GM18907 (cell line): ENCODE measurements at regions not wholly inside any gene's neighbourhood (a gene's known extent, or its start where the extent isn't known, plus 50 kb on each side); places are given as distances from the start of the nearest gene placed in this dataset.
"Not testable (repeated sequence)": the region's sequence is repeated elsewhere in the genome, so short reads cannot be mapped to it uniquely, and the experiment has no call there.

Experiments used
- ATAC-seq: cut with Tn5 transposase; IDR thresholded peaks from one replicate; pipeline ENCODE4 v1.9.1; 2021; ENCODE audit warnings: mild to moderate bottlenecking, moderate library complexity; ENCODE audit not compliant: unreplicated experiment

DNA sequence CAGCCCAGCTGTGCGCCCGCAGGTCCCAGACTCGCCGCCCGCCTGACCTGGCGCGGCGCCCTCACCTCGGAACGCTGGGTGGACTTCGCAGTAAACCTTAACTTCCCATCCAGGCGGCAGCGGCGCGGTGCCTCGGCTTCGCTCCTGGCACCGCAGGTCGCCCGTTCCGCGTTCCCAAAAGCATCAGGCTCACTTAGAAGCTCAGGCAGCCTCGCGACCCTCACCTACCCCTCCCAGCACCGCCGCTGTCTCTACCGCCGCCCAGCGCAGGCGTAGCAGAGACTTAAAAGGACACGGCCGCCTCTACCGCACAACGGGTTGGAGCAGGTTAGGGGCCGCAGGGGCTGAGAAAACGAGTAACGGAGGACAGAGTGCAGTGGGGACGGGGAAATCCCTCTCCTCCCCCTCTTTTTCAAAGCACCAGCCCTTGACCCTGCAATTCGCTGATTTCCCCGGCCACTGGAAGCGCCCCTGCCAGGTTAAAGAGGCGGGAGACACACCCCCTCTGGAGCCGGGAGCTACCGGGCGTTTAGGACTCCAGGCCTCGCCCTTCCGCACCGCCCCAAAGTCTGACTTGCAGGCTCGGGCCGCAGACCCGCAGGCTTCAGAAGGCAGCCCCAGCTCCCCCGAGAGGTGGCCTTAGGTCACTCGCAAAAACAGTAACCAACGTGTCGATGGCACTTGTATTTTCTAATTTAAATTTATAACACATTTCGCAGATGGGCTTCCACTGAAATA, 328.5 kb downstream of the FAM72C start:
- no peak for ATAC-seq

DNA sequence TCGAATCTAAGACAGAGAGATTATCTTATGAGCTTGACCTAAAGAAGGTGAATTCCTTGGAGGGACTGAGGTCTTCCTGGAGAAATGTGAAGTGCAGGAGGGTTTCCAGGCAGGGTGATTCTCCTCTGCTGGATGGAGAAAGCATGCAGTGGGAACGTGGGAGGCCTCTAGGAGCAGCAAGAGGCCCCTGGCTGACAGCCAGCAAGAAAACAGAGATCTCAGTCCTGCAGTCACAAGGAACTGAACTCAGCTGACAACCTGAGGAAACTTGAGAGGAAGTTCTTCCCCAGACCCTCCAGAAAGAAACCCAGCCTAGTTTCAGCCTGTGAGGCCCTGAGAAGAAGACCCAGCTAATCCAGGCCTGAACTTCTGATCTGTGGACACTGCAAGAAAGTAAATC, 345.9 kb downstream of the FAM72C start:
- ATAC-seq, result no peak

DNA sequence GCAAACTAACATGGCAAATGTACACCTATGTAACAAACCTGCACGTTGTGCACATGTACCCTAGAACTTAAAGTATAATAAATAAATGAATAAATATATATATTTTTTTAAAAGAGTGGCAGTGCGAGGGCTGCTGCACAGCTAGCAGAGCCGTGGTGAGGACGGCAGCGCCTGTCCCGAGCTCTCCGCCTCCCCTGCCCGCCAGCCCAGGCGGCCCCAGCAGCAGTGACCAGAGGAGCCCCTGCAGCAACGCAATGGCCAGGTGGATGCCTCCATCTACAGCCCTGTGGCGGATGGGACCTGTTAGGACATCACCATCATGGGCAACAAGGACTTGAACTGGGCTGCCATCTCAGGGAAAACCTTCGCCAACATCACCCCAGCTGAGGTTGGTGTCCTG, 351.9 kb downstream of the FAM72C start:
- no peak for ATAC-seq

DNA sequence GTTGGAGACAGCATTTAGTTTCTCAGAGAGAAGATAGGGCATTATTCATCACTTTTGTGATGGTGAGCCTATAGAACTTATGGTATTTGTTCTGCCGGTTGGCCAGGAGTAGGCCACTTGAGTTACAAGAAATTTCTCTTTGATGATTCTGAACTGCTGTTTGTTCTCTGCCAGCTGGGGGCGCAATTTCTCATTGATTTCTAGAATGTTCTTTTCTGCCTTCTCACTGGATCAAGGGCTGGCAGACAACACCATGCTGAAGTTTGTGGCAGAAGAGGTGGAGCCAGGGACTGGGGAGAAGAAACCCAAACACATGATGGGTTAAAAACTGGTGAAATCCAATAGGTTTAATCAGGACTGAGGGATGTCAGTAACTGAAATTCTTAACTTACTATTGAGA, 360.6 kb downstream of the FAM72C start:
- no peak for ATAC-seq

DNA sequence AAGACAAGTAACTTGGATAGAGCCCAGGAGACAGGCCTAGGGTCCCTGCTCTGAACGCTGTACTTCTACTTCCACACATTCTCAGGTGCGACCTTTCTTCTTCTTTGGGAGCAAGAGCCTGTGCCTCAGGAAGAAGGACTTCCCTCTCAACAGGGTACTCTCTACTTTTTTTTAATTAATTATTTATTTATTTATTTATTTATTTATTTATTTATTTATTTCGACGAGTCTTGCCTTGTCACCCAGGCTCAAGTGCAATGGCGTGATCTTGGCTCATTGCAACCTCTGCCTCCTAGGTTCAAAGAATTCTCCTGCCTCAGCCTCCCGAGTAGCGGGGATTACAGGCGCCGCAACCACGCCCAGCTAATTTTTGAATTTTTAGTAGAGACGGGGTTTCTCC, 361.6 kb downstream of the FAM72C start:
- ATAC-seq, result no peak

DNA sequence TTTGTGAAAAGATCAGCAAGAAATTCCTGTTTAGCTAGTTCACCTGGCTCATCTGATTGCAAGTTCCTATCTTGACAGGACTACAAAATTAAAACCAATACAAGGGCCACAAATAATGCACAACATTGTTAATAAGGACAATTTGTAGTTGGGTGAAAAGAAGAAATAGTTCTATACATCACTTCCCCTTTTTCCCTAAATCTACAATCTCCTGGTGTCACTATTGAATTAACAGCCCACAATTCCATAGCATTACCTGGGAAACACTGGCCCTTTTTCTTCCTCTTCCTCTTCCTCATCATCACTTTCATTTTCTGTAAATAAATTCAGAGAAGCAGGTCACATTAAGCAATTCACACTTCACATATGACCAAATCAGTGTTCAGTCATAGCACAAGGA, 366.9 kb downstream of the FAM72C start:
- no peak for ATAC-seq

DNA sequence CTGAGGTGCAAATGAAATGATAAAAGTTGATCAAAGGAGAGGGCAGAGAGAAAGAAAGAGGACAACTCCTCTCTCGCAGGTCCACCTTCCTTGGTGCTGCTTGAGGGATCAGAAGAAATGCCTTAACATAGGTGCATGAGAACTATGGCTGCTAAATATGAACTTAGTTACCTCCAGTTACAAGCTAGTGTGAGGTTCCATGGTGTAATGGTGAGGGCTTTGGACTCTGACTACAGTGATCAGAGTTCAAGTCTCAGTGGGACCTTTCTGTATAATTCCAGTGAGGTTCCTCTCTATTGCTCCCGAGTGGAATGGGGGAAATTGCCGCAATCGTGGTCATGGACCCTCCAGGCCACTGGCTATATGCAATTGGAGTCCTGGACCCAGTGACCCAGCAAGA, 387.3 kb downstream of the FAM72C start:
- ATAC-seq, result no peak

DNA sequence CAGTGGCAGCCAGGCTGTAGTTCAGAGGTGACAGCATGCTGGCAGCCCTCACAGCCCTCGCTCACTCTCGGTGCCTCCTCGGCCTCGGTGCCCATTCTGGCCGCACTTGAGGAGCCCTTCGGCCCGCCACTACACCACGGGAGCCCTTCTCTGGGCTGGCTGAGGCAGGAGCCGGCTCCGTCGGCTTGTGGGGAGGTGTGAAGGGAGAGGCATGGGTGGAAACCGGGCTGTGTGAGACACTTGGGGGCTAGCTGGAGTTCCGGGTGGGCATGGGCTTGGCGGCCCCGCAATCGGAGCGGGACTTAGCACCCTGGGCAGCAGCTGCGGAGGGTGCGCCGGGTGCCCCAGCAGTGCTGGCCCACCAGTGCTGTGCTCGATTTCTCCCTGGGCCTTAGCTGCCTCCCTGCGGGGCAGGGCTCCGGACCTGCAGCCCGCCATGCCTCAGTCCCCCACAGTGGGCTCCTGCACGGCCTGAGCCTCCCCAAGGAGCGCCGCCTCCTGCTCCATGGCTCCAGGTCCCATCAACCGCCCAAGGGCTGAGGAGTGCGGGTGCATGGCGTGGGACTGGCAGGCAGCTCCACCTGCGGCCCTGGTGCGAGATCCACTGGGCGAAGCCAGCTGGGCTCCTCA, 396.8 kb downstream of the FAM72C start:
- ATAC-seq, result no peak

DNA sequence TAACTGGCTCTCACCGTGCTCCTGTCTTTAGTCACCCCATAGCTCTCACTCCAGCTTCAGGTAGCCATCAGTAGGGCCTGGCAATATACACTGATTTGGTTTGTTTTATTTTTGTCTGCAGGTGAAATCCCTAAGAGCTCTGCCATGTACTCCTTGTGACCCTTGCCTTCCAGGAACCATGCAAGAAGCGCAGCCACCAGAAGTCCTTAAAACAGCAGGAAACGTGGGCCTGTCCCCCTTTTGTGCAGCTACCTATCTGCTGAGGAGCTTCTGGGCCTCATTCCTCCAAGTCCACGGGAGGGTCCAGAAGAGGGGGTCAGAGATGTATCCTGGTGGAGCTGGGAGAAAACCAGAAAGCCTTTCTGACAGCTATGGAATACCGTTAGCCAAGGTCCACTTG, 399.1 kb downstream of the FAM72C start:
- not testable (repeated sequence) for ATAC-seq

DNA sequence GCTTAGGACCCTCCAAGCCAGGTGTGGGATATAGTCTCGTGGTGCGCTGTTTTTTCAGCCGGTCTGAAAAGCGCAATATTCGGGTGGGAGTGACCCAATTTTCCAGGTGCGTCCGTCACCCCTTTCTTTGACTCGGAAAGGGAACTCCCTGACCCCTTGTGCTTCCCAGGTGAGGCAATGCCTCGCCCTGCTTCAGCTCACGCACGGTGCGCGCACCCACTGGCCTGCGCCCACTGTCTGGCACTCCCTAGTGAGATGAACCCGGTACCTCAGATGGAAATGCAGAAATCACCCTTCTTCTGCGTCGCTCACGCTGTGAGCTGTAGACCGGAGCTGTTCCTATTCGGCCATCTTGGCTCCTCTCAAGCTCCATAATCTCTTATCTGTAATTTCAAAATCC, 408.0 kb downstream of the FAM72C start:
- not testable (repeated sequence) for ATAC-seq

DNA sequence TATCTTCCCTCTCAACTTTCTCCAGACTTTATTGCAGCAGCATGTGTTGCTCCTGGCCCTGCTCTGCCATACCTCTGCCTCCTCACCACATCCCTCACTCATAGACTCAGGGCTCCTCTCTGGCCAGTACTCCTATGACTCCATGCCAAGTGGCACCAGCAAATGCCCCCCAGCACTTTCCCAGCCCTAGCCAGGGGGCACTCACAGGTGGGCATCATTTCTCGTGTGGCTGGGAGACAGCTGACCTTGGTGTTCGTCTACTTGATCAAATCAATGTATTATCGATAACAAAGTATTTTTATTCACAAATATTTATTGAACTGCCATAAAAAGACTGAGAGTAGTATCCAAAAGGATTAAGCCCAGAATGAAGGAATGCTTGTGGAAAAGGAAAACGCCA, 418.2 kb downstream of the FAM72C start:
- no peak for ATAC-seq

DNA sequence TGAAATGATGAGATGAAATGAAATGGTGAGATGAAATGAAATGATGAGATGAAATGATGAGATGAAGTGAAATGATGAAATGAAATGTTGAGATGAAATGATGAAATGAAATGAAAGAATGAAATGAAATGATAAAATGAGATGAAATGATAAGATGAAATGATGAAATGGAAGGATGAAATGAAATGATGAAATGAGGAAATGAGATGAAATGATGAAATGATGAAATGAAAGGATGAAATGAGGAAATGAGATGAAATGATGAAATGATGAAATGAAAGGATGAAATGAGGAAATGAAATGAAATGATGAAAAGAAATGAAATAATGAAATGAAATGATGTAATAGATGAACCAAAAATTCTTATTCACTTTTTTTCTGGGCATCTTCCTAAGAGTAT, 467.1 kb downstream of the FAM72C start:
- not testable (repeated sequence) for ATAC-seq

DNA sequence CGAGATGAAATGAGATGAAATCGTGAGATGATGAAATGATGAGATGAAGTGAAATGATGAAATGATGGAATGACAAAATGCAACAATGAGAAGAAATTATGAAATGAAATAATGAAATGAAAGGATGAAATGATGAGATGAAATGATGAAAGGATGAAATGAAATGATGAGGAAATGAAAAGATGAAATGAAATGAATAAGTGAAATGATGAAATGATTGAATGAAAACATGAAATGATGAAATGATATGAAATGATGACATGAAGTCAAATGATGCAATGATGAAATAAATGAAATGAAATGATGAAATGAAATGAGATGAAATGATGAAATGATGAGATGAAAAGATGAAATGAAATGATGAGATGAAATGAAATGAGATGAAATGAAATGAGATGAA, 467.7 kb downstream of the FAM72C start:
- ATAC-seq, result not testable (repeated sequence)

DNA sequence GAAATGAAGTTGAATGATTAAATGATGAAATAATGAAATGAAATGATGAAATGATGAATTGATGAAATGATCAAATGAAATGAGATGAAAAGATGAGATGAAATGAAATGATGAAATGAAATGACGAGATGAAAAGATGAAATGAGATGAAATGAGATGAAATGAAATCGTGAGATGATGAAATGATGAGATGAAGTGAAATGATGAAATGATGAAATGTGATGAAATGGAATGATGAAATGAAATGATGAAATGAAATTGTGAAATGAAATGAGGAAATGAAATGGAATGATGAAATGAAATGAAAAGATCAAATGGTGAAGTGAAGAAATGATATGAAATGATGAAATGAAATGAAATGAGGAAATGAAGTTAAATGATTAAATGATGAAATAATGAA, 468.7 kb downstream of the FAM72C start:
- not testable (repeated sequence) for ATAC-seq

DNA sequence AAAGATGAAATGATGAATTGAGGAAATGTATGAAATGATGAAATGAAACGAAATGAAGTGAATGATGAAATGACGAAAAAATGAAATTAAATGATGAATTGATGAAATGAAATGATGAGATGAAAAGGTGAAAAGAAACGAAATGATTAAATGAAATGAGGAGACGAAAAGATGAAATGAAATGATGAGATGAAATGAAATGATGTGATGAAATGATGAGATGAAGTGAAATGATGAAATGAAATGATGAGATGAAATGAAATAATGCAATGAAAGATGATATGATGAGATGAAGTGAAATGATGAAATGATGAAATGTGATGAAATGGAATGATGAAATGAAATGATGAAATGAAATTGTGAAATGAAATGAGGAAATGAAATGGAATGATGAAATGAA, 469.7 kb downstream of the FAM72C start:
- not testable (repeated sequence) for ATAC-seq

DNA sequence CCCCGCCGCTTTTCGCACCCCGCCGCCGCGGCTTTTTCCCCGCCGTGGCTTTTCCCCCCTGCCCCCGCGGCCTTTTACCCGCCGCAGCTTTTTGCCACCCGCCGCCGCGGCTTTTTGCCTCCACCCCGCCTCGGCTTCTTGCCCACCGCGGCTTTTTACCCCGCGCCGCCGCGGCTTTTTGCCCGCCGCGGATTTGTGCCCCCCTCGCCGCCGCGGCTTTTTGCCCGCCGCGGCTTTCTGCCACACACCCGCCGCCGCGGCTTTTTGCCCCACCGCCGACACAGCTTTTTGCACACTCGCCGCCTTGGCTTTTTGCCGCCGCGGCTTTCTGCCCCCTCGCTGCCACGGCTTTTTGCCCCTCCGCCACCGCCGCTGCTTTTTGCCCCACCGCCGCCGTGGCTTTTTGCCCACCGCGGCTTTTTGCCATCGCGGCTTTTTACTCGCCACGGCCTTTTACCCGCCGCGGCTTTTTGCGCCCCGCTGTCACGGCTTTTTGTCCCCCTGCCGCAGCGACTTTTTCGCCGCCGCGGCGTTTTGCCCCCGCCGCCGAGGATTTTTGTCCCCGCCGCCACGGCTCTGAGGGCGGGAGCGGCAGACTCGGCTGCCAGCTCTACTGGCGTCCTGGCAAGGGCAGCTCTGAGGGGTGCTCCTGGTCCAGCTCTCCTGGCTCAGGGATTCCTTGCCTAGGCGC, 473.6 kb downstream of the FAM72C start:
- ATAC-seq, result not testable (repeated sequence)

DNA sequence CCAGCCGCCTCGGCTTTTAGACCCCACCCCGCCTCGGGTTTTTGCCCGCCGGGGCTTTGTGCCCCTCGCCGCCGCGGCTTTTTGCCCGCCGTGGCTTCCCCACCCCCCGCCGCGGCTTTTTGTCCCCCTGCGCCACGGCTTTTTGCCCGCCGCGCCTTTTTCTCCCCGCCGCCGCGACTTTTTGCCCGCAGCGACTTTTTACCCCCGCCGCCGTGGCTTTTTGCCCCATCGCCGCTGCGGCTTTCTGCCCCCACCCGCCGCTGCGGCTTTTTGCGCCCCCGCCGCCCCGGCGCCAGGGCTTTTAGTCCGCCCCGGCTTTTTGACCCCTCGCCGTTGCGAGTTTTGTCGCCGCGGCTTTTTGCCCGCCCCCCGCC, 474.4 kb downstream of the FAM72C start:
- no peak for ATAC-seq

DNA sequence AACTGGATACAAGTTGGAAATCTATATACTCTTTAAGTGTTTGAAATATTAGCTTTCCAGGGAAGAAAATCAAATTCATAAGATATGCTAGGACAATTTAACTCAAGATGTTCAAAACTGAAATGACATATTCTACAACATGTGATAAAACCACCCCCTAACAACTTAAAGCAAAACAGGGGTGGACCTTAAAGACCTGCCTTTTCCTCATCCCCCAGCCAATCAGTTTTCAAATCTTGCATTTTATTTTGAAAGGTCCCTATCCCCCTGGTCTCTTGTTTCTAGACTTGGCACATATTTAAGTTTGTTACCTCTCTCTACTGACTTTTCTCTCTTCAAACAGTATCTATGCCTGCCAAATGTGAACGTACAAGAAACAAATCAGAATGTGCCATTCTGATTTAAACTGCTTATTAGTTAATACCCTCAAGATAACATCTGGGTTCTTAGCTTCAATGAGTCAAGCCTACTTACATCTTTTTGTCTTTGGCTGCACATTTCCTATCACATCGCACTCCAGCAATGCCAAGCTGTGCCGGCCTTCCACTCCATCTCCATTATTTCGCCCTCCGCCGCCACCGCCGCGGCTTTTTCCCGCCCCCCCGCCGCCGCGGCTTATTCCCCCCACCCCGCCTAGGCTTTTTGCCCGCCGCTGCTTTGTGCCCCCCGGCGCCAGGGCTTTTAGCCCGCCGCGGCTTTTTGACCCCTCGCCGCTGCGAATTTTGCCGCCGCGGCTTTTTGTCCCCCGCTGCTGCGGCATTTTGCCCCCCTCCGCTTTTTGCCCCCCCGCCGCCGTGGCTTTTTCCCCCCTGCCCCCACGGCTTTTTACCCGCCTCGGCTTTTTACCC, 475.0 kb downstream of the FAM72C start:
- ATAC-seq, result not testable (repeated sequence)
